Erythroblast (primary cell): ENCODE measurements at regions not wholly inside any gene's neighbourhood (a gene's known extent, or its start where the extent isn't known, plus 50 kb on each side); places are given as distances from the start of the nearest gene placed in this dataset.
"Not testable (repeated sequence)": the region's sequence is repeated elsewhere in the genome, so short reads cannot be mapped to it uniquely, and the experiment has no call there.

Experiments
- DNase-seq, 2 experiments: peaks; one replicate each; lab custom pipeline; 2025; lab: John Stamatoyannopoulos, UW
- GATA1 ChIP-seq: IDR thresholded peaks from 2 replicates; pipeline ENCODE4 v1.6.1; 2011; ENCODE audit warnings: low read depth, mild to moderate bottlenecking, control low read depth, low read length, moderate library complexity
- POLR2A ChIP-seq: IDR thresholded peaks from 2 replicates; pipeline ENCODE4 v1.6.1; 2011; ENCODE audit warnings: mild to moderate bottlenecking, low read length

- no peak for DNase-seq
- TF ChIP-seq POLR2A (no peak), GATA1 (no peak)
These were observed 973.9 kb upstream of the PRR20A start for GRCh38 chr13:56166864-56167263.

GRCh38 chr13:56168581-56168980 is 972.1 kb upstream of the PRR20A start:
- DNase-seq: no peak
- TF ChIP-seq GATA1: no peak
- TF ChIP-seq POLR2A: no peak

- TF ChIP-seq POLR2A (no peak), GATA1 (no peak)
- no peak for DNase-seq
These were observed 967.4 kb upstream of the PRR20A start for GRCh38 chr13:56173346-56173745.

- TF ChIP-seq GATA1 (no peak), POLR2A (no peak)
- no peak for DNase-seq
These were observed 958.1 kb upstream of the PRR20A start for GRCh38 chr13:56182598-56182997.

GRCh38 chr13:56187331-56187730 is 953.4 kb upstream of the PRR20A start:
- no peak for TF ChIP-seq POLR2A
- no peak for TF ChIP-seq GATA1
- no peak for DNase-seq

GRCh38 chr13:56188582-56188981 is 952.1 kb upstream of the PRR20A start:
- DNase-seq: not testable (repeated sequence)

GRCh38 chr13:56189439-56189838 is 951.3 kb upstream of the PRR20A start:
- TF ChIP-seq POLR2A: no peak
- TF ChIP-seq GATA1: no peak
- no peak for DNase-seq

GRCh38 chr13:56189978-56190377 is 950.7 kb upstream of the PRR20A start:
- DNase-seq: no peak
- TF ChIP-seq POLR2A: no peak
- no peak for TF ChIP-seq GATA1

- TF ChIP-seq POLR2A (no peak), GATA1 (no peak)
- DNase-seq: no peak
These were observed 942.4 kb upstream of the PRR20A start for GRCh38 chr13:56198350-56198749.

GRCh38 chr13:56201834-56202233 is 938.9 kb upstream of the PRR20A start:
- DNase-seq: no peak
- TF ChIP-seq GATA1 (no peak), POLR2A (no peak)

GRCh38 chr13:56216221-56216620 is 924.5 kb upstream of the PRR20A start:
- DNase-seq: no peak
- no peak for TF ChIP-seq GATA1
- TF ChIP-seq POLR2A: no peak

GRCh38 chr13:56247692-56248091 is 893.0 kb upstream of the PRR20A start:
- no peak for DNase-seq
- TF ChIP-seq POLR2A: no peak
- TF ChIP-seq GATA1: no peak

GRCh38 chr13:56271686-56272085 is 869.0 kb upstream of the PRR20A start:
- no peak for DNase-seq
- TF ChIP-seq GATA1 (no peak), POLR2A (no peak)

- no peak for TF ChIP-seq GATA1
- no peak for TF ChIP-seq POLR2A
- no peak for DNase-seq
These were observed 857.4 kb upstream of the PRR20A start for GRCh38 chr13:56283262-56283828.

GRCh38 chr13:56299650-56300049 is 841.1 kb upstream of the PRR20A start:
- no peak for DNase-seq
- TF ChIP-seq POLR2A: no peak
- no peak for TF ChIP-seq GATA1
